ENCODE measurements at regions not wholly inside any gene's neighbourhood (a gene's known extent, or its start where the extent isn't known, plus 50 kb on each side); places are given as distances from the start of the nearest gene placed in this dataset.

DNA sequence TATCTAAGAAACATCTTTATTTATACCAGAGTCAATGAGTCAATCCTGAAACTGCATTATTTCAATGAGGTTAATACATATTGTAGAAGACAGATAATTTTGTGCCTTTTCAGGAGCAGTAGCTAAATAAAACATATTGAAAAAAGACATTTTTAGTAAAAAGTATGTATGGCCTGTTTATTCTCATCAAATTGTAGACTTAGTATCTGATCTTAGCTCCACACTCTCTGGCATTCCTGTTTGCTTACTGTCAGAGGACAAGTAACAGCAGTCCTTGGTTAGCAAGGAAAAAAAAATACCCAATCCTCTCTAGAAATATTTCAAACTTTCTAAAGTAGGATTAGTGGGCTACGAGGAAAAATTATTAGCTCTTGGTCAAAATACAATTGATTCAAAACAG lies 50.5 kb upstream of the GUCY1A1 start:
- Histone ChIP-seq H3K9me3 (ENCODE audit: control insufficient read depth in 1 of 2, low read length in 2 of 2) (no peaks in the 10 kb centered on the region), H3K36me3 (ENCODE audit: control insufficient read depth in 1 of 2, insufficient read depth in 2 of 2, low read length in 2 of 2) (no peaks in the 10 kb centered on the region), H3K27ac (ENCODE audit: low read depth, low read length) (no peak overlapping the region), H3K4me3 (ENCODE audit: low read depth in 1 of 2, low read length in 2 of 2) (no peak overlapping the region), H3K27me3 (ENCODE audit: control insufficient read depth in 1 of 2, insufficient read depth in 2 of 2, low read length in 2 of 2) (no peaks in the 10 kb centered on the region), H3K9ac (ENCODE audit: low read depth in 1 of 2, low read length in 2 of 2) (no peak overlapping the region), H3K4me1 (ENCODE audit: control insufficient read depth in 1 of 2, insufficient read depth in 2 of 2, low read length in 2 of 2) (no peaks in the 10 kb centered on the region)

DNA sequence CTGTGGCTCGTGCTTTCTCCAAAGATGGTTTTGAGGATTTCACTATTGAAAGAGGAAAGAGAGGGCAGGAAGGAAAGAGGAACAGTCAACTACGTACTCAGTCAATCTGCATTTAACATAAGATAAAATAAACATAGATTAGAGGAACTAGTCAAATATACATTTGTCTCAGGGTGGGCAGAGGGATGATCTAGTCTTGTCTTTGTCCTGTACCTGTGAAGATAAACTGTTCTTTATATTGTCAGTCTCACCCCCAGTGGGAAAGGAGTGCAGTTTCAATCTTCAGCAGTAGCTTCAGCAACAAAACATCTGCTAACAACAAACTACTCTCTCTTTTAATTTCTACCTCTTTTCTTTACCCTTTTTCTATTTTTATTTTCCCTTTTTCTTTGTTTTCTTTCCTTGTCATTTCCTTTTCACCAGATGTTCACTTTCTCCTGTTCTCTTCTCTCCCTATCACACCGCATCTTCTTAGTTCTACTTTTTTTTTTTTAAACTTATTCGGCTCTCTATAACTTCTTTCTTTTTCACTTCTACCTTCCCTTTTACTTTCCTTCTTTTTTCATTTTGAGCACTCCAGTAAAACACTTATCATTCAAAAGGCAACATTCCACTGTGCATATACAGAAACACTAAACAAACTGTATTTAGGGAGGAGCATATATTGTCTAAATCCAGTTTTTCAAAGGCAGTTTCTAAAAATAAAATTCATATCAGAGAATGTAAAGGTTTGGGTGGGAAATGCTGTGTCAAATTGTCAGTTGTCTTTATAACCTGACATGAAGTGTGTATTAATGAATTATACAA lies 51.4 kb upstream of the GUCY1A1 start:
- Histone ChIP-seq H3K27ac (ENCODE audit: low read depth, low read length) (no peak overlapping the region), H3K27me3 (ENCODE audit: control insufficient read depth in 1 of 2, insufficient read depth in 2 of 2, low read length in 2 of 2) (no peaks in the 10 kb centered on the region), H3K4me1 (ENCODE audit: control insufficient read depth in 1 of 2, insufficient read depth in 2 of 2, low read length in 2 of 2) (no peaks in the 10 kb centered on the region), H3K9ac (ENCODE audit: low read depth in 1 of 2, low read length in 2 of 2) (no peak overlapping the region), H3K36me3 (ENCODE audit: control insufficient read depth in 1 of 2, insufficient read depth in 2 of 2, low read length in 2 of 2) (no peaks in the 10 kb centered on the region), H3K4me3 (ENCODE audit: low read depth in 1 of 2, low read length in 2 of 2) (no peak overlapping the region), H3K9me3 (ENCODE audit: control insufficient read depth in 1 of 2, low read length in 2 of 2) (no peaks in the 10 kb centered on the region)

DNA sequence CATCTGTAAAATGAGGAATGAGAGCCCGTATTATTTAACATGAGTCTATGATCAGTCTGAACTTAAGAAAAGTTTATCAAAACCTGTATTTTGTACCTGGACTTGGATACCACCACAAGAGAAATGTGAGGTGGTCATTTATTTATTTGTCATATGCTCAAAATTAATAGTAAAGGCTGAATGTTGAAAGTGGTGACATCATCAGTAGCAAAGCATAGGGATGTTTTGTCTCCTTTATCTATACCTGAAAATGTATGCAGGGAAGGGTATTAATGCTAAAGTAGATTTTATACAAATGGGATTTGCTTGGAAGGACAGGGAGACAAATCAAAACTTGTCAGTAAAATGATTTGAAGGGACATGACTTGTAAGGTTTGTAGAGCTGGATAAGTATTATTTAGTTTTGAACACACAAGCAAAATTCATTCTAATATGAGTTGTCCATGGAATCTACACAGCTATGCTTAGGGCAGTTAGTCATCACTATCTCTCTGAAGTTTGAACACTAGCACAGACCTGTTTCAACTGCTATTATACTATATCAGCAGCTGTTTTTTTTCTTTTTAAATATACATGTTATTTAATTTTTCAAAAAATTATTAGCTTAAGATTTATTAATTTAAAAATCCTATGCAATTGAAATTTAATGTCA lies 52.4 kb upstream of the GUCY1A1 start:
- Histone ChIP-seq H3K9ac (ENCODE audit: low read depth in 1 of 2, low read length in 2 of 2) (no peak overlapping the region), H3K27ac (ENCODE audit: low read depth, low read length) (no peak overlapping the region)

DNA sequence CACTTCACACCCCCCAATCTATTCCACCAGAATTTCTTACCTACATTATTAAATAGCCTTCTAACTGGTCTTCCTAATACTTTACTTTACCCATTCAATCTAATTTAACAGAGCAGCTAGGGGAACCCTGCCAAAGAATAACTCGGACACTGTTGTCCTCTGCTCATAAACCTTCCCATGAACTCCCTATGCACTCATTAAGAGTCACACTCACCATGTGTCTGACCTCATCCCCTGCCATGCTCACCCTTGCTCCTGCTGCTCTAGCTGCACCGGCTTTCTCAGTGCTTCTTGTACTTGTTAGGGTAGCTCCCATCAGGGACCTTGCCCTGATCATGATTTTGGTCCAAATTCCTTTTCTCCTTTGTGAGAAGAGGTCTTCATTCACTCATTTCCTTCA lies 54.6 kb upstream of the GUCY1A1 start:
- Histone ChIP-seq H3K4me1 (ENCODE audit: control insufficient read depth in 1 of 2, insufficient read depth in 2 of 2, low read length in 2 of 2) (no peaks in the 10 kb centered on the region), H3K36me3 (ENCODE audit: control insufficient read depth in 1 of 2, insufficient read depth in 2 of 2, low read length in 2 of 2) (no peaks in the 10 kb centered on the region), H3K9me3 (ENCODE audit: control insufficient read depth in 1 of 2, low read length in 2 of 2) (no peaks in the 10 kb centered on the region), H3K4me3 (ENCODE audit: low read depth in 1 of 2, low read length in 2 of 2) (no peak overlapping the region), H3K27ac (ENCODE audit: low read depth, low read length) (no peak overlapping the region), H3K9ac (ENCODE audit: low read depth in 1 of 2, low read length in 2 of 2) (no peak overlapping the region), H3K27me3 (ENCODE audit: control insufficient read depth in 1 of 2, insufficient read depth in 2 of 2, low read length in 2 of 2) (no peaks in the 10 kb centered on the region)

More for the DNA sequence above, 52.4 kb upstream of the GUCY1A1 start:
- H3K4me1 ChIP-seq (ENCODE audit: control insufficient read depth in 1 of 2, insufficient read depth in 2 of 2, low read length in 2 of 2) = no peaks in the 10 kb centered on the region
- H3K27me3 ChIP-seq (ENCODE audit: control insufficient read depth in 1 of 2, insufficient read depth in 2 of 2, low read length in 2 of 2) = no peaks in the 10 kb centered on the region
- H3K9me3 ChIP-seq (ENCODE audit: control insufficient read depth in 1 of 2, low read length in 2 of 2) = no peaks in the 10 kb centered on the region
- H3K36me3 ChIP-seq (ENCODE audit: control insufficient read depth in 1 of 2, insufficient read depth in 2 of 2, low read length in 2 of 2) = no peaks in the 10 kb centered on the region
- no peak overlapping the region for H3K4me3 ChIP-seq (ENCODE audit: low read depth in 1 of 2, low read length in 2 of 2)

DNA sequence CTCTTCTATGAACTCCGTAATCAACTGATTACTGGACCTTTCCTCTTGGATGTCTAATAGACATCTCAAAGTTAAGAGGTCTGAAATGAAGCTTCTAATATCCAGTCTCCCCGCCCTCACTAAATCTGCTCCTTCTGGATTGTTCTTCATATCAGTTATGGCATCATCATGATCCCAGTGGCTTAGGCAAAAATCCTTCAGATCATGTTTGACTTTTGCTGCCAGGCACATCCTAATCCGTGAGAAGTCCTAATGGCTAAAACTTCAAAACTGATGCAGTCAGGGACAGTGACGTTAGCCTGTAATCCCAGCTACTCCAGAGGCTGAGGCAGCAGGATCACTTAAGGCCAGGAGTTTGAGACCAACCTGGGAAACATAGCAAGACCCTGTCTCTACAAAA lies 55.1 kb upstream of the GUCY1A1 start:
- H3K27me3 ChIP-seq (ENCODE audit: control insufficient read depth in 1 of 2, insufficient read depth in 2 of 2, low read length in 2 of 2) = no peaks in the 10 kb centered on the region
- H3K4me1 ChIP-seq (ENCODE audit: control insufficient read depth in 1 of 2, insufficient read depth in 2 of 2, low read length in 2 of 2) = no peaks in the 10 kb centered on the region
- no peak overlapping the region for H3K4me3 ChIP-seq (ENCODE audit: low read depth in 1 of 2, low read length in 2 of 2)

DNA sequence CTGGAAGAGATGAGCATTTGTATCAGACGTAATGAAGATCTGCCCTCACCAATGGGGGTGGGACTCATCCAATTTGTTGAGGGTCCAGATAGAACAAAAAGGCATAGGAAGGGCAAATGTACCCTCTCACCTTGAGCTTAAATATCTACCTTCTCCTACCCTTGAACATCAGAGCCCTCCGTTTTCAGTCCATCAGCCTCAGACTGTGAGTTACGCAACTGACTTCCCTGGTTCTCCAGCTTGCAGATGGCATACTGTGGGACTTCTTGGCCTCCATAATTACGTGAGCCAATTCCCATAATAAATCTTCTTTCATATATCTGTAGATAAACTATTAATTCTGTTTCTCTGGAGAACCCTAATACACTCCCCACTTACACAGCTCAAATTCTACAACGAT lies 56.5 kb upstream of the GUCY1A1 start:
- no peaks in the 10 kb centered on the region for H3K9me3 ChIP-seq (ENCODE audit: control insufficient read depth in 1 of 2, low read length in 2 of 2)
- no peak overlapping the region for H3K9ac ChIP-seq (ENCODE audit: low read depth in 1 of 2, low read length in 2 of 2)
- H3K4me3 ChIP-seq (ENCODE audit: low read depth in 1 of 2, low read length in 2 of 2) = no peak overlapping the region
- H3K4me1 ChIP-seq (ENCODE audit: control insufficient read depth in 1 of 2, insufficient read depth in 2 of 2, low read length in 2 of 2) = no peaks in the 10 kb centered on the region
- H3K27me3 ChIP-seq (ENCODE audit: control insufficient read depth in 1 of 2, insufficient read depth in 2 of 2, low read length in 2 of 2) = no peaks in the 10 kb centered on the region
- no peaks in the 10 kb centered on the region for H3K36me3 ChIP-seq (ENCODE audit: control insufficient read depth in 1 of 2, insufficient read depth in 2 of 2, low read length in 2 of 2)
- no peak overlapping the region for H3K27ac ChIP-seq (ENCODE audit: low read depth, low read length)

More for the DNA sequence above, 55.1 kb upstream of the GUCY1A1 start:
- Histone ChIP-seq H3K36me3 (ENCODE audit: control insufficient read depth in 1 of 2, insufficient read depth in 2 of 2, low read length in 2 of 2) (no peaks in the 10 kb centered on the region), H3K27ac (ENCODE audit: low read depth, low read length) (no peak overlapping the region), H3K9ac (ENCODE audit: low read depth in 1 of 2, low read length in 2 of 2) (no peak overlapping the region), H3K9me3 (ENCODE audit: control insufficient read depth in 1 of 2, low read length in 2 of 2) (no peaks in the 10 kb centered on the region)

DNA sequence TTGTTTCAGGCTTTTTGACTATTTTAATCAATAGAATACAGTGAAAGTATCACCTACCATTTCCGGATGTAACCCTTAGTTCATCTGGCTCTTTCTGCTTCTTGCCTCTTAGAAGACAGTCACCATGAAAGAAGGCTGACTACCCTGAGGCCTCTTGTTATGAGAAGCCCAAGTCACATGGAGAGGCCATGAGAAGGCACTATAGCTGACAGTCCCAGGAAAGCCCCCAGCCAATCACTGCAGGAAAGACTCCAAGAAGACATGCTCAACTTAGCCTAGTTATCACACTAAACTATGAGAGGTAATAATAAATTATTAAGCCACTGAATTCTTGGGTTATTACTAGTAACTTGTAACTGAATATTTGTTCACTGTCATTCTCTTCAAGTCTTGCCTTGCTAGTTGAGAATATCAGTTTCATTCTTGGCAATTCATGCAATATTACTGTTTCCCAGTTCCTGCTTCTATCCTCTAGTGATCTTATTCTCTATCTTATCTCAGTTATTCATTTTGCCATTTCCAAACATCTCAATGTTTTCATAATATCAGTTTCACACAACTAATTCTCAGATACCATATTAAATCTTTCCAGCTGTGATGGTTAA lies 57.1 kb upstream of the GUCY1A1 start:
- Histone ChIP-seq H3K27ac (ENCODE audit: low read depth, low read length) (no peak overlapping the region), H3K4me1 (ENCODE audit: control insufficient read depth in 1 of 2, insufficient read depth in 2 of 2, low read length in 2 of 2) (no peaks in the 10 kb centered on the region), H3K9ac (ENCODE audit: low read depth in 1 of 2, low read length in 2 of 2) (no peak overlapping the region), H3K4me3 (ENCODE audit: low read depth in 1 of 2, low read length in 2 of 2) (no peak overlapping the region), H3K36me3 (ENCODE audit: control insufficient read depth in 1 of 2, insufficient read depth in 2 of 2, low read length in 2 of 2) (no peaks in the 10 kb centered on the region), H3K27me3 (ENCODE audit: control insufficient read depth in 1 of 2, insufficient read depth in 2 of 2, low read length in 2 of 2) (no peaks in the 10 kb centered on the region), H3K9me3 (ENCODE audit: control insufficient read depth in 1 of 2, low read length in 2 of 2) (no peaks in the 10 kb centered on the region)

DNA sequence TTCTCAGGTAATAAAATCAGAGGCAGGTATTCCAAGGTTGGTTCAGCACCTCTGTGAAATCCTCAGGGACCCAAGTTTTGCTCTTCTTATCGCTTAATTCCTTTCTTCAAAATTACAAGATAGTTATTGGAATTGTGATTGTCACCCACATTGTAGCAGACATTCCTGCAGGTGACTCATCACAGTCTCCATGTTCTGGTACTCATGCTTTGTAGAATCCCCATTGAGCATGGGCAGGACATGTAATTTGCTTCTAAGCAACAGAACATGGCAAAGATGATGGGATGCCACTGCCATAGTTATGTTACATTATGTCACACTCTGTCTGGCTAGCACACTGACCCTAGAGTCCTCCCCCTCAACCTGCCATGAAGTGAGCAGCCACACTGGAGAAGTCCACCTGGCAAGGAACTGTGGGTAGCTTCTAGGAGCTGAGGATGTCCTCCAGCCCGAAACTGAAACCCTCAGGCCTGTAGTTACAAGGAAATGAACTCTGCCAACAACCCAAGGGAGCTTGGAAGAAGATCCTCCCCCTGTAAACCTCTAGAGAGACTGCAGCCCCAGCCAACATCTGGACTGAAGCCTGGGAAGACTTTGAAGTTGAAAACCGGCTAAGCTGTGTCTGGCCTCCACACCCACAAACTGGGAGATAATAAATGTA lies 58.3 kb upstream of the GUCY1A1 start:
- Histone ChIP-seq H3K4me3 (ENCODE audit: low read depth in 1 of 2, low read length in 2 of 2) (no peak overlapping the region), H3K4me1 (ENCODE audit: control insufficient read depth in 1 of 2, insufficient read depth in 2 of 2, low read length in 2 of 2) (no peaks in the 10 kb centered on the region), H3K27me3 (ENCODE audit: control insufficient read depth in 1 of 2, insufficient read depth in 2 of 2, low read length in 2 of 2) (no peaks in the 10 kb centered on the region), H3K9ac (ENCODE audit: low read depth in 1 of 2, low read length in 2 of 2) (no peak overlapping the region), H3K27ac (ENCODE audit: low read depth, low read length) (no peak overlapping the region), H3K36me3 (ENCODE audit: control insufficient read depth in 1 of 2, insufficient read depth in 2 of 2, low read length in 2 of 2) (no peaks in the 10 kb centered on the region), H3K9me3 (ENCODE audit: control insufficient read depth in 1 of 2, low read length in 2 of 2) (no peaks in the 10 kb centered on the region)

DNA sequence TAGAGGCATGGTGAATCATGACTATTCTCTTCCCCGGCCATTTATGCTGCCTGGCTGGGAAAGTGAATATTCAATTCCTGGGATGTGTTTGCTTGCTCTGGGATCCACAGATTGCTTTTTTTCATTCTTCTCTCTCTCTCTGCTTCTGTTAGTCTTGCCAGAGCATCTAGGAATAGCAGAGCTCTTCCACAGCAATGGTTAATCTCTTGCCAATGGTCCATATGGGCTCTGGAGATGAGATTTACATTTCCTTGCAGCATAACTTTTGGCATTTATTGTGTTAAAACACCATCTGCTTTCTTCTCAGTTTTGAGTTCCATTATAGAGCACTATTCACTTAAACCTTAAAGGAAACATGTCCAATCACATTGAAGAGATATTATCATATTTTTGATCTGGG lies 59.2 kb upstream of the GUCY1A1 start:
- Histone ChIP-seq H3K27ac (ENCODE audit: low read depth, low read length) (no peak overlapping the region), H3K4me1 (ENCODE audit: control insufficient read depth in 1 of 2, insufficient read depth in 2 of 2, low read length in 2 of 2) (no peaks in the 10 kb centered on the region), H3K27me3 (ENCODE audit: control insufficient read depth in 1 of 2, insufficient read depth in 2 of 2, low read length in 2 of 2) (no peaks in the 10 kb centered on the region), H3K9ac (ENCODE audit: low read depth in 1 of 2, low read length in 2 of 2) (no peak overlapping the region), H3K9me3 (ENCODE audit: control insufficient read depth in 1 of 2, low read length in 2 of 2) (no peaks in the 10 kb centered on the region), H3K4me3 (ENCODE audit: low read depth in 1 of 2, low read length in 2 of 2) (no peak overlapping the region), H3K36me3 (ENCODE audit: control insufficient read depth in 1 of 2, insufficient read depth in 2 of 2, low read length in 2 of 2) (no peaks in the 10 kb centered on the region)

Measured in duodenal mucosa (tissue), 2 donors.